ENCODE measurements at regions not wholly inside any gene's neighbourhood (a gene's known extent, or its start where the extent isn't known, plus 50 kb on each side); places are given as distances from the start of the nearest gene placed in this dataset.

DNA sequence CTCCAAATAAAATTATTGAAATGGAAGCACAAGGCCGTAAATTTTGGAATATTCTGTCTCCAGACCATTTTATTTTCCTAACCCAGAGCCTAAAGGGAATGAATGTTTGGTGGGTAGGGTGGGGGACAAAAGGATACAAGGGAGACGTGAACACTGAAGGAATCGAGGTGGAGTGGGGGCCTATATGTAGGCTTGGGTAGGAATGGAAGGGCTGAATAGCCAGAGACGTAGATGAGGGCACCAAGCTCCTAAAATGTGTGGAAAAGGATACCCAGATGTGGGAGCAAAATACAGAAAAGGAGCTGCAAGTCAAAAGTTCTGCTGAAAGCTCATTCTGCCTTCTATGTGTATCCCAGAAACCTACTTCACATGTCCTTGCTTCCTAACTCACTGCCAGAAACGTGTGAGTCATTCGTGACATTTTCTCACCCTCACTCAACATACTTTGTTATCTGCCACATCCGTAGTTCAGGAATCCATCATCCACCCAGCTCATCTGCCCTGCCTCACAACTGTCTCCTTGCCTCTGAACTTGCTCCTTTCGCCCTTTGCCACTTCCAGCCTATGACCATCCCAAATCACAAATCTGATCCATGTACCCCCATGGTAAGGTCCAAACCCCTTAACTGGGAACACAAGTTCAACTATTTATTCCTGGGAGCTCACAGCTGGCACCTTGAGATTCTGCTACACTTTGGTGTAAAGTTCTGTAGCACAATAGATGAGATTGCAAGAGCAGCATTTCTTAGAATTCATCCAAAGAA lies 84.1 kb upstream of the PRDX6 start (continued):
- TF ChIP-seq, protein P1, sequence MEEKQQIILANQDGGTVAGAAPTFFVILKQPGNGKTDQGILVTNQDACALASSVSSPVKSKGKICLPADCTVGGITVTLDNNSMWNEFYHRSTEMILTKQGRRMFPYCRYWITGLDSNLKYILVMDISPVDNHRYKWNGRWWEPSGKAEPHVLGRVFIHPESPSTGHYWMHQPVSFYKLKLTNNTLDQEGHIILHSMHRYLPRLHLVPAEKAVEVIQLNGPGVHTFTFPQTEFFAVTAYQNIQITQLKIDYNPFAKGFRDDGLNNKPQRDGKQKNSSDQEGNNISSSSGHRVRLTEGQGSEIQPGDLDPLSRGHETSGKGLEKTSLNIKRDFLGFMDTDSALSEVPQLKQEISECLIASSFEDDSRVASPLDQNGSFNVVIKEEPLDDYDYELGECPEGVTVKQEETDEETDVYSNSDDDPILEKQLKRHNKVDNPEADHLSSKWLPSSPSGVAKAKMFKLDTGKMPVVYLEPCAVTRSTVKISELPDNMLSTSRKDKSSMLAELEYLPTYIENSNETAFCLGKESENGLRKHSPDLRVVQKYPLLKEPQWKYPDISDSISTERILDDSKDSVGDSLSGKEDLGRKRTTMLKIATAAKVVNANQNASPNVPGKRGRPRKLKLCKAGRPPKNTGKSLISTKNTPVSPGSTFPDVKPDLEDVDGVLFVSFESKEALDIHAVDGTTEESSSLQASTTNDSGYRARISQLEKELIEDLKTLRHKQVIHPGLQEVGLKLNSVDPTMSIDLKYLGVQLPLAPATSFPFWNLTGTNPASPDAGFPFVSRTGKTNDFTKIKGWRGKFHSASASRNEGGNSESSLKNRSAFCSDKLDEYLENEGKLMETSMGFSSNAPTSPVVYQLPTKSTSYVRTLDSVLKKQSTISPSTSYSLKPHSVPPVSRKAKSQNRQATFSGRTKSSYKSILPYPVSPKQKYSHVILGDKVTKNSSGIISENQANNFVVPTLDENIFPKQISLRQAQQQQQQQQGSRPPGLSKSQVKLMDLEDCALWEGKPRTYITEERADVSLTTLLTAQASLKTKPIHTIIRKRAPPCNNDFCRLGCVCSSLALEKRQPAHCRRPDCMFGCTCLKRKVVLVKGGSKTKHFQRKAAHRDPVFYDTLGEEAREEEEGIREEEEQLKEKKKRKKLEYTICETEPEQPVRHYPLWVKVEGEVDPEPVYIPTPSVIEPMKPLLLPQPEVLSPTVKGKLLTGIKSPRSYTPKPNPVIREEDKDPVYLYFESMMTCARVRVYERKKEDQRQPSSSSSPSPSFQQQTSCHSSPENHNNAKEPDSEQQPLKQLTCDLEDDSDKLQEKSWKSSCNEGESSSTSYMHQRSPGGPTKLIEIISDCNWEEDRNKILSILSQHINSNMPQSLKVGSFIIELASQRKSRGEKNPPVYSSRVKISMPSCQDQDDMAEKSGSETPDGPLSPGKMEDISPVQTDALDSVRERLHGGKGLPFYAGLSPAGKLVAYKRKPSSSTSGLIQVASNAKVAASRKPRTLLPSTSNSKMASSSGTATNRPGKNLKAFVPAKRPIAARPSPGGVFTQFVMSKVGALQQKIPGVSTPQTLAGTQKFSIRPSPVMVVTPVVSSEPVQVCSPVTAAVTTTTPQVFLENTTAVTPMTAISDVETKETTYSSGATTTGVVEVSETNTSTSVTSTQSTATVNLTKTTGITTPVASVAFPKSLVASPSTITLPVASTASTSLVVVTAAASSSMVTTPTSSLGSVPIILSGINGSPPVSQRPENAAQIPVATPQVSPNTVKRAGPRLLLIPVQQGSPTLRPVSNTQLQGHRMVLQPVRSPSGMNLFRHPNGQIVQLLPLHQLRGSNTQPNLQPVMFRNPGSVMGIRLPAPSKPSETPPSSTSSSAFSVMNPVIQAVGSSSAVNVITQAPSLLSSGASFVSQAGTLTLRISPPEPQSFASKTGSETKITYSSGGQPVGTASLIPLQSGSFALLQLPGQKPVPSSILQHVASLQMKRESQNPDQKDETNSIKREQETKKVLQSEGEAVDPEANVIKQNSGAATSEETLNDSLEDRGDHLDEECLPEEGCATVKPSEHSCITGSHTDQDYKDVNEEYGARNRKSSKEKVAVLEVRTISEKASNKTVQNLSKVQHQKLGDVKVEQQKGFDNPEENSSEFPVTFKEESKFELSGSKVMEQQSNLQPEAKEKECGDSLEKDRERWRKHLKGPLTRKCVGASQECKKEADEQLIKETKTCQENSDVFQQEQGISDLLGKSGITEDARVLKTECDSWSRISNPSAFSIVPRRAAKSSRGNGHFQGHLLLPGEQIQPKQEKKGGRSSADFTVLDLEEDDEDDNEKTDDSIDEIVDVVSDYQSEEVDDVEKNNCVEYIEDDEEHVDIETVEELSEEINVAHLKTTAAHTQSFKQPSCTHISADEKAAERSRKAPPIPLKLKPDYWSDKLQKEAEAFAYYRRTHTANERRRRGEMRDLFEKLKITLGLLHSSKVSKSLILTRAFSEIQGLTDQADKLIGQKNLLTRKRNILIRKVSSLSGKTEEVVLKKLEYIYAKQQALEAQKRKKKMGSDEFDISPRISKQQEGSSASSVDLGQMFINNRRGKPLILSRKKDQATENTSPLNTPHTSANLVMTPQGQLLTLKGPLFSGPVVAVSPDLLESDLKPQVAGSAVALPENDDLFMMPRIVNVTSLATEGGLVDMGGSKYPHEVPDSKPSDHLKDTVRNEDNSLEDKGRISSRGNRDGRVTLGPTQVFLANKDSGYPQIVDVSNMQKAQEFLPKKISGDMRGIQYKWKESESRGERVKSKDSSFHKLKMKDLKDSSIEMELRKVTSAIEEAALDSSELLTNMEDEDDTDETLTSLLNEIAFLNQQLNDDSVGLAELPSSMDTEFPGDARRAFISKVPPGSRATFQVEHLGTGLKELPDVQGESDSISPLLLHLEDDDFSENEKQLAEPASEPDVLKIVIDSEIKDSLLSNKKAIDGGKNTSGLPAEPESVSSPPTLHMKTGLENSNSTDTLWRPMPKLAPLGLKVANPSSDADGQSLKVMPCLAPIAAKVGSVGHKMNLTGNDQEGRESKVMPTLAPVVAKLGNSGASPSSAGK (IDR thresholded peaks at IDR 0.05), result peak; percentile 30; the same call in 1 of the 2 replicates
- TF ChIP-seq MECOM (CRISPR knock-in tag; IDR thresholded peaks at IDR 0.05), result peak; percentile 98
- no peak for TF ChIP-seq RFX7 (CRISPR knock-in tag; IDR thresholded peaks at IDR 0.05)
- TF ChIP-seq ETV5 (CRISPR knock-in tag; IDR thresholded peaks at IDR 0.05; ENCODE audit: low read depth), result peak; percentile 92
- peak; percentile 61; the same call in 1 of the 2 replicates for TF ChIP-seq EP300 (IDR thresholded peaks at IDR 0.05; ENCODE audit: low read length)
- TF ChIP-seq TCF3 (CRISPR knock-in tag; IDR thresholded peaks at IDR 0.05), result peak; percentile 57; the same call in 1 of the 2 replicates
- no peak for TF ChIP-seq ZKSCAN3 (CRISPR knock-in tag; IDR thresholded peaks at IDR 0.05)
- TF ChIP-seq TGIF2 (CRISPR knock-in tag; IDR thresholded peaks at IDR 0.05), result no peak
- no peak for TF ChIP-seq ELF1 (tag; IDR thresholded peaks at IDR 0.05)
- peak; percentile 73 for TF ChIP-seq CBFA2T3 (IDR thresholded peaks at IDR 0.05)
- no peak for TF ChIP-seq MEF2A (IDR thresholded peaks at IDR 0.05; ENCODE audit: control insufficient read depth, low read depth, low read length)
- TF ChIP-seq BRD9 (IDR thresholded peaks at IDR 0.05; ENCODE audit: low read depth, partially characterized antibody), result peak; percentile 25
- peak; percentile 89 for TF ChIP-seq DPF2 (IDR thresholded peaks at IDR 0.05)
- TF ChIP-seq GATA2 (CRISPR knock-in tag; IDR thresholded peaks at IDR 0.05), result 0 out of 2 replicates have a peak, but pooled peaks have one; percentile 42
- TF ChIP-seq, protein P2, sequence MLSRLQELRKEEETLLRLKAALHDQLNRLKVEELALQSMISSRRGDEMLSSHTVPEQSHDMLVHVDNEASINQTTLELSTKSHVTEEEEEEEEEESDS (CRISPR knock-in tag; IDR thresholded peaks at IDR 0.05), result no peak
- TF ChIP-seq CBFA2T2 (conservative IDR thresholded peaks at IDR 0.05), result peak; percentile 28; the same call in 1 of the 2 replicates
- TF ChIP-seq ATF7 (IDR thresholded peaks at IDR 0.05), result 0 out of 2 replicates have a peak, but pooled peaks have one; percentile 29
- TF ChIP-seq TAF15 (IDR thresholded peaks at IDR 0.05; ENCODE audit: low read depth, low read length), result no peak
- TF ChIP-seq TRIM24 (IDR thresholded peaks at IDR 0.05), result peak in 1 of 2 experiments; percentile 43; a peak in 1 of 4 replicates
- TF ChIP-seq CAMTA2 (CRISPR knock-in tag; conservative IDR thresholded peaks at IDR 0.05), result no peak
